Cardiac muscle cell (in vitro differentiated cells and primary cell): ENCODE measurements at regions not wholly inside any gene's neighbourhood (a gene's known extent, or its start where the extent isn't known, plus 50 kb on each side); places are given as distances from the start of the nearest gene placed in this dataset.
A peak's percentile ranks its signal among the peaks of the same experiment; 100 is the strongest.

Experiments
- DNase-seq, 2 donors: peaks; one replicate each; pipeline versions ENCODE4 v3.0.0 to v3.0.0-alpha.2; 2010 to 2017; ENCODE audit warnings: low read depth in 1 of 2, low spot score in 1 of 2
- H3K27ac ChIP-seq: fragments of 200-600 bp; sonication (generic); 2 replicates; pipeline ENCODE4 v1.5.1; 2016
- H3K27me3 ChIP-seq: fragments of 200-600 bp; sonication (generic); 2 replicates; pipeline ENCODE4 v1.6.0; 2016; ENCODE audit warnings: control low read depth
- H3K36me3 ChIP-seq: fragments of 200-600 bp; sonication (generic); 2 replicates; pipeline ENCODE4 v1.5.1; 2016; ENCODE audit warnings: control low read depth
- H3K4me1 ChIP-seq: fragments of 200-600 bp; sonication (generic); 2 replicates; pipeline ENCODE4 v1.8.1; 2017; ENCODE audit warnings: low read depth, mild to moderate bottlenecking, mixed run types
- H3K4me3 ChIP-seq: fragments of 200-600 bp; sonication (generic); 2 replicates; pipeline ENCODE4 v1.5.1; 2016; ENCODE audit warnings: mild to moderate bottlenecking
- H3K9me3 ChIP-seq: fragments of 200-600 bp; sonication (generic); 2 replicates; pipeline ENCODE4 v1.5.1; 2017; ENCODE audit warnings: low read depth, mild to moderate bottlenecking, control low read depth
- TF ChIP-seq, protein P1 (sequence below): IDR thresholded peaks from 2 replicates; pipeline ENCODE4 v1.5.1; 2012; ENCODE audit warnings: low read depth, mild to moderate bottlenecking, low read length

DNA sequence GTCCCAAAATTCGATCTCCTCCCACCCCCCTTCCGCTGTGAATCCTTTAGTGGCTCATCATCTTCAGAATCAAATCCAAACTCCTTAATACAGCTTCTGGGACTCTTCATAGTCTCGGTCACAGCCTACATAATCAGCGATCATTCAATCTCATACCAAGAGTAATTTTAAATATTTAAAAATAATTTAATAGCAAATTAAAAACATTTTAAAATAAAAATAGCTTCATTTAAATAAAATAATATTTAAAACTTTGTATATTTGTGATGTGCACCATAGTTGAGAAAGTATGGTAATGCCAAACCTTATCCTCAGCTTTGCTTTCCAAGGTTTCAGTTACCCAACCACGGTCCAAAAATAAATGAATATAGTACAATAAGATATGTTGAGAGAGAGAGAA, 70.0 kb upstream of the NR3C1 start:
- no peaks in the 10 kb centered on the region for H3K36me3 ChIP-seq
- no peak overlapping the region for H3K27ac ChIP-seq
- no peak overlapping the region for H3K4me3 ChIP-seq
- TF ChIP-seq, protein P1, sequence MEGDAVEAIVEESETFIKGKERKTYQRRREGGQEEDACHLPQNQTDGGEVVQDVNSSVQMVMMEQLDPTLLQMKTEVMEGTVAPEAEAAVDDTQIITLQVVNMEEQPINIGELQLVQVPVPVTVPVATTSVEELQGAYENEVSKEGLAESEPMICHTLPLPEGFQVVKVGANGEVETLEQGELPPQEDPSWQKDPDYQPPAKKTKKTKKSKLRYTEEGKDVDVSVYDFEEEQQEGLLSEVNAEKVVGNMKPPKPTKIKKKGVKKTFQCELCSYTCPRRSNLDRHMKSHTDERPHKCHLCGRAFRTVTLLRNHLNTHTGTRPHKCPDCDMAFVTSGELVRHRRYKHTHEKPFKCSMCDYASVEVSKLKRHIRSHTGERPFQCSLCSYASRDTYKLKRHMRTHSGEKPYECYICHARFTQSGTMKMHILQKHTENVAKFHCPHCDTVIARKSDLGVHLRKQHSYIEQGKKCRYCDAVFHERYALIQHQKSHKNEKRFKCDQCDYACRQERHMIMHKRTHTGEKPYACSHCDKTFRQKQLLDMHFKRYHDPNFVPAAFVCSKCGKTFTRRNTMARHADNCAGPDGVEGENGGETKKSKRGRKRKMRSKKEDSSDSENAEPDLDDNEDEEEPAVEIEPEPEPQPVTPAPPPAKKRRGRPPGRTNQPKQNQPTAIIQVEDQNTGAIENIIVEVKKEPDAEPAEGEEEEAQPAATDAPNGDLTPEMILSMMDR: no peak
- no peak for DNase-seq
- no peaks in the 10 kb centered on the region for H3K4me1 ChIP-seq
- no peaks in the 10 kb centered on the region for H3K27me3 ChIP-seq
- no peaks in the 10 kb centered on the region for H3K9me3 ChIP-seq

DNA sequence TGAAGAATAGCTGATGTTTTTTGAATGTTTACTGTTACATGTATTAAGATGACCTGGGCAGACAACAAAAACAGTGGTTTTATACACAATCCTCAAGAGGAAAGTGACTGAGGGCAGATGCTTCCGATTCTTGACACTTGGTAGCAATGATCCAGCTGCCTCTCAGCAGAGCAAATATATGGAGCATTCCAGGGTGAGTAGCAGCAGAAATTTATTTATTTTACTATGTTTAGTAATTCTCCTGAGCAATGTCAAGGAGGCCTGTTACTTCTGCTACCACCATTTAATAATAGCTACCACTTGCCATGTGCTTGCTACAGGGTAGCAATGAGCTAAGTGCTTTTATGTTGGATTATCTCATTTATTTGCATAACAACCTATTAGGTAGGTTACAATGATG, 69.1 kb upstream of the NR3C1 start:
- no peaks in the 10 kb centered on the region for H3K4me1 ChIP-seq
- no peaks in the 10 kb centered on the region for H3K27me3 ChIP-seq
- TF ChIP-seq, protein P1: no peak
- H3K9me3 ChIP-seq: no peaks in the 10 kb centered on the region
- no peaks in the 10 kb centered on the region for H3K36me3 ChIP-seq
- DNase-seq: no peak
- no peak overlapping the region for H3K4me3 ChIP-seq
- H3K27ac ChIP-seq: no peak overlapping the region

DNA sequence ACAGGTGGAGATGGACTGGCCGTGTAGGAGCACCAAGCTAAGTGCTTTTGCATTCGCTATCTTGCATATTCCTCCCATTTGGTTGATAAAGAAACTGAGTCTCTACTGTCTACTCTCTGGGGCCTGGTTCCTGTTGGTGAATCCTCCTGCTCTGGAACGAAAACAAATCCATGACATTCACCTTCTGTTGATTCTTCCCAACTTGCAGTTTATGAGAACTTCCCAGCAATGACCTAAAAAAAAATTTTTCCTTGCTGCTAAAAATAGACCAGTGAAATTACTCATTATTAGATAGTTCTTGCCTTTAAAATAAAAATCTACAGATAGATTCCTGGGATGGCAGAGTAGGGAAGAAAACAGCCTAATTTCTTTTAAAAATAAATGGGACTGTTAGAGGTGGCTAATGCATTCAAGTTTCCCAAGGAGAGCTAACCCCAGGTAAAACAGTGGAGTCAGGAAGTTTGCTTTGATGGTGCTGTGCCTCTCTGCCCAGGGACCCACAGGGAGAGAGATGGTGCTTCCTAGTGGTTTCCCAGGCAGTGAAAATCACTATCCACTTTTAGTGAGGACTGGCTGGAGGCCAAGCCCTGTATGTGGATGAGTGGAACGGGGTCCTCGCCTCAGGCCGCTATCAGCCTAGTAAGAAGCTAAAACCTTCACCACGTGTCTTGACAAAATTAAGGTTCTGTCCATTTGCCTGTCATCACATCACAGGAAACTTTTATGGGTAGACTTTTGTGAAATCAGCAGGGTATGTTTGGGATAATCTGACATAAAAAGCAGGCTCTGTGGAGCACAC, 68.4 kb upstream of the NR3C1 start:
- Histone ChIP-seq H3K4me1 (no peaks in the 10 kb centered on the region), H3K27ac (no peak overlapping the region), H3K9me3 (no peaks in the 10 kb centered on the region), H3K36me3 (no peaks in the 10 kb centered on the region), H3K4me3 (no peak overlapping the region), H3K27me3 (no peaks in the 10 kb centered on the region)
- TF ChIP-seq, protein P1: no peak
- DNase-seq: peak in 1 of 2 donors; percentile 3

DNA sequence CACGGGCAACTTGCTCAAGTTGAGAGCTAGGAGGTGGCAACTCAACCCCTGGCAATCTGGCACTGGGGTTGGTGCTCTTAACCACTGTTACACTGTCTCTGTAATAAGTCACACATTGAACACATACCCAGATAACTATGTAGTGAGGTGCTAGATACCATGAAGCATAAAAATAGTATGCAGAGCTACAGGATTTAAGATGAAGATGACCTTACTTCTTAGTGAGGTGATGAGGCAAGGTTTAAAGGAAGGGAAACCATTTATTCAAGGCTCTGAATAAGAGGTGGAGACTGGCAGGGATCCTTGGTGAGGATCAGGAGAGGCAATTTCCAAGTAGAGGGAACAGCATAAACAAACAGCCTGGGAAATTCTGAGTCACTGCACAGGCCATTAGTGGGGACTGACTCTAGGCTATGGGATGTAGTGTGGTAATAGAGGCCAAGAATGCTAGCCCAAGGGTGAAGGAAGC, 67.6 kb upstream of the NR3C1 start:
- H3K27ac ChIP-seq: no peak overlapping the region
- H3K4me3 ChIP-seq: no peak overlapping the region
- TF ChIP-seq, protein P1: no peak
- H3K9me3 ChIP-seq: no peaks in the 10 kb centered on the region
- H3K36me3 ChIP-seq: no peaks in the 10 kb centered on the region
- no peaks in the 10 kb centered on the region for H3K4me1 ChIP-seq
- H3K27me3 ChIP-seq: no peaks in the 10 kb centered on the region
- DNase-seq: peak in 1 of 2 donors; percentile 18

DNA sequence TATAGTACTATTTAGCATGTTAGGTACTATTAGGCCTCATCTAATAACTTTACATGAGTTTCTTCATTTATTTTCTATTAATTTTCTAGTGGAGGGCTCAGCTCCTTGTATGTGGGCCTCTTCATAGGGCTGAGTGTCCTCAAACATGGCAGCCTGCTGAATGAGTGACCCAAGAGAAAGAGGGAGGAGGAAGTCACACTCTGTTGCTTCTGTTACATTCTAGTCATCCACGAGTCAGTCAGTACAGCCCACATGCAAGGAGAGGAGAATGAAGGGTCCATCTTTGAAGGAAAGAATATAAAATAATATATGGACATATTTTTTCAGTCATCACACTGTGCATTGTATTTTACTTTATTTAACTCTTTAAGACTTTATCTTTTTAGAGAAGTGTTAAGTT, 66.6 kb upstream of the NR3C1 start:
- Histone ChIP-seq H3K27me3 (no peaks in the 10 kb centered on the region), H3K4me3 (no peak overlapping the region), H3K27ac (no peak overlapping the region), H3K9me3 (no peaks in the 10 kb centered on the region), H3K4me1 (no peaks in the 10 kb centered on the region), H3K36me3 (no peaks in the 10 kb centered on the region)
- TF ChIP-seq, protein P1: no peak
- DNase-seq: no peak
